ENCODE measurements at regions not wholly inside any gene's neighbourhood (a gene's known extent, or its start where the extent isn't known, plus 50 kb on each side); places are given as distances from the start of the nearest gene placed in this dataset.
"Not testable (repeated sequence)": the region's sequence is repeated elsewhere in the genome, so short reads cannot be mapped to it uniquely, and the experiment has no call there.

GRCh38 chr3:173301647-173302046 is 95.9 kb upstream of the NLGN1 start:
- Histone ChIP-seq H3K9me3 (no peaks in the 10 kb centered on the region), H3K4me3 (no peak overlapping the region), H3K27ac (no peak overlapping the region), H3K36me3 (no peaks in the 10 kb centered on the region), H3K27me3 (no peaks in the 10 kb centered on the region), H3K4me1 (no peaks in the 10 kb centered on the region)
- WGBS (ENCODE audit: insufficient coverage, low coverage, low lambda C conversion rate, missing lambda C conversion rate): 17% methylated on average over 5 of the region's 5 CpGs
- ATAC-seq (no peak), DNase-seq (no peak)
- intact Hi-C loops (cut with DNase I): no loop called here
- TF ChIP-seq CTCF (IDR thresholded peaks at IDR 0.05) (no peak), POLR2A (IDR thresholded peaks at IDR 0.05) (no peak)

GRCh38 chr3:173289072-173289471 is 108.5 kb upstream of the NLGN1 start:
- intact Hi-C loops (cut with DNase I): no loop called here
- no peak overlapping the region for H3K4me3 ChIP-seq
- H3K4me1 ChIP-seq: no peaks in the 10 kb centered on the region
- DNase-seq: no peak
- H3K9me3 ChIP-seq: no peaks in the 10 kb centered on the region
- TF ChIP-seq CTCF (IDR thresholded peaks at IDR 0.05): no peak
- TF ChIP-seq POLR2A (IDR thresholded peaks at IDR 0.05): no peak
- ATAC-seq: no peak
- 54% methylated on average over 1 of the region's 1 CpG for WGBS (ENCODE audit: insufficient coverage, low coverage, low lambda C conversion rate, missing lambda C conversion rate)
- no peaks in the 10 kb centered on the region for H3K27me3 ChIP-seq
- H3K36me3 ChIP-seq: no peaks in the 10 kb centered on the region
- no peak overlapping the region for H3K27ac ChIP-seq

GRCh38 chr3:173287361-173287760 is 110.2 kb upstream of the NLGN1 start:
- intact Hi-C loops (cut with DNase I): no loop called here
- no peaks in the 10 kb centered on the region for H3K4me1 ChIP-seq
- WGBS (ENCODE audit: insufficient coverage, low coverage, low lambda C conversion rate, missing lambda C conversion rate): 37% methylated on average over 3 of the region's 3 CpGs
- H3K27ac ChIP-seq: no peak overlapping the region
- no peaks in the 10 kb centered on the region for H3K27me3 ChIP-seq
- no peak overlapping the region for H3K4me3 ChIP-seq
- DNase-seq: no peak
- H3K36me3 ChIP-seq: no peaks in the 10 kb centered on the region
- TF ChIP-seq POLR2A (IDR thresholded peaks at IDR 0.05) (no peak), CTCF (IDR thresholded peaks at IDR 0.05) (no peak)
- no peak for ATAC-seq
- no peaks in the 10 kb centered on the region for H3K9me3 ChIP-seq

- H3K27me3 ChIP-seq; DNase-seq; H3K9me3 ChIP-seq; intact Hi-C loops (cut with DNase I); H3K27ac ChIP-seq; H3K4me1 ChIP-seq; ATAC-seq; H3K36me3 ChIP-seq; H3K4me3 ChIP-seq: not testable (repeated sequence)
- 85% methylated on average over 12 of the region's 12 CpGs for WGBS (ENCODE audit: insufficient coverage, low coverage, low lambda C conversion rate, missing lambda C conversion rate)
These were observed 111.0 kb upstream of the NLGN1 start for GRCh38 chr3:173286507-173286906.

- WGBS (ENCODE audit: insufficient coverage, low coverage, low lambda C conversion rate, missing lambda C conversion rate): 52% methylated on average over 6 of the region's 6 CpGs
- H3K4me3 ChIP-seq: no peak overlapping the region
- no peaks in the 10 kb centered on the region for H3K9me3 ChIP-seq
- TF ChIP-seq CTCF (IDR thresholded peaks at IDR 0.05) (no peak), POLR2A (IDR thresholded peaks at IDR 0.05) (no peak)
- ATAC-seq: no peak
- DNase-seq: no peak
- no peaks in the 10 kb centered on the region for H3K27me3 ChIP-seq
- H3K36me3 ChIP-seq: no peaks in the 10 kb centered on the region
- no peaks in the 10 kb centered on the region for H3K4me1 ChIP-seq
- intact Hi-C loops (cut with DNase I): no loop called here
- H3K27ac ChIP-seq: no peak overlapping the region
These were observed 113.2 kb upstream of the NLGN1 start for GRCh38 chr3:173284301-173284700.
